H1 (cell line): ENCODE measurements at regions not wholly inside any gene's neighbourhood (a gene's known extent, or its start where the extent isn't known, plus 50 kb on each side); places are given as distances from the start of the nearest gene placed in this dataset.

Experiments
- CTCF ChIA-PET: fragments of 300-600 bp; sonication (Branson Sonifier 250); formaldehyde crosslinking; loops from one replicate; lab custom pipeline; 2021; ENCODE audit not compliant: partially characterized antibody; lab: Charles Lee
- POLR2A ChIA-PET: fragments of 300-600 bp; sonication (Branson Sonifier 250); formaldehyde crosslinking; loops from one replicate; lab custom pipeline; 2021; ENCODE audit warnings: inconsistent platforms; ENCODE audit not compliant: partially characterized antibody; lab: Charles Lee
- DNase-seq, 2 experiments: peaks; one replicate each; pipeline versions ENCODE4 v3.0.0 to v3.0.0-alpha.2; 2010 to 2022; ENCODE audit warnings: low spot score in 2 of 2, low read depth in 1 of 2, mixed read lengths in 1 of 2
- FAIRE-seq: peaks from 2 replicates; lab custom pipeline; 2011; peaks lifted over from hg19 to GRCh38; lab: Jason Lieb, UNC
- H2AFZ ChIP-seq: 2 replicates; pipeline ENCODE4 v1.8.1; 2012; ENCODE audit warnings: low read length, inconsistent platforms
- H2AK5ac ChIP-seq: 2 replicates; pipeline ENCODE4 v1.6.1; 2013; ENCODE audit warnings: low read depth, low read length
- H2BK120ac ChIP-seq: replicated peaks from 2 replicates; pipeline ENCODE3; 2013; ENCODE audit warnings: low read depth, low read length, inconsistent platforms
- H2BK12ac ChIP-seq: 2 replicates; pipeline ENCODE4 v1.6.1; 2013; ENCODE audit warnings: low read depth, low read length
- H2BK15ac ChIP-seq: 2 replicates; pipeline ENCODE4 v1.6.1; 2013; ENCODE audit warnings: low read length
- H2BK20ac ChIP-seq: 2 replicates; pipeline ENCODE4 v1.6.1; 2013; ENCODE audit warnings: low read length
- H2BK5ac ChIP-seq: 2 replicates; pipeline ENCODE4 v1.6.1; 2013; ENCODE audit warnings: low read depth, low read length
- H3K14ac ChIP-seq: 2 replicates; pipeline ENCODE4 v1.6.1; 2013; ENCODE audit warnings: inconsistent platforms; ENCODE audit not compliant: insufficient read length
- H3K18ac ChIP-seq: 2 replicates; pipeline ENCODE4 v1.6.1; 2013; ENCODE audit warnings: low read length; ENCODE audit errors: extremely low read depth
- H3K23ac ChIP-seq: 2 replicates; pipeline ENCODE4 v1.6.1; 2013; ENCODE audit warnings: inconsistent platforms; ENCODE audit not compliant: insufficient read length
- H3K23me2 ChIP-seq: 2 replicates; pipeline ENCODE4 v1.6.1; 2013; ENCODE audit warnings: low read depth, low read length
- H3K27ac ChIP-seq: 2 replicates; pipeline ENCODE4 v1.6.1; 2011; ENCODE audit warnings: low read depth, low read length, inconsistent platforms
- H3K27me3 ChIP-seq, 4 experiments: replicated peaks in 1 of 4; 1 replicate in 1 of 4; 2 replicates in 3 of 4; pipeline versions ENCODE4 v1.6.1 to v1.8.1; 2011 to 2013; ENCODE audit warnings: low read length in 3 of 4, mild to moderate bottlenecking in 3 of 4, inconsistent platforms in 2 of 4, mixed read lengths in 2 of 4, moderate library complexity in 1 of 4; ENCODE audit not compliant: control insufficient read depth in 3 of 4, insufficient read depth in 3 of 4; ENCODE audit errors: extremely low read depth in 1 of 4
- H3K36me3 ChIP-seq, 4 experiments: 2 replicates each; pipeline versions ENCODE4 v1.6.1 to v1.8.1; 2011 to 2013; ENCODE audit warnings: mild to moderate bottlenecking in 4 of 4, low read length in 3 of 4, moderate library complexity in 2 of 4, control low read depth in 1 of 4, inconsistent platforms in 1 of 4; ENCODE audit not compliant: insufficient read depth in 4 of 4, control insufficient read depth in 2 of 4
- H3K4ac ChIP-seq: replicated peaks from 2 replicates; pipeline ENCODE3; 2013; ENCODE audit warnings: low read length, low read depth, mixed read lengths, inconsistent platforms; ENCODE audit not compliant: insufficient read length
- H3K4me1 ChIP-seq, 4 experiments: replicated peaks in 1 of 4; 1 replicate in 1 of 4; 2 replicates in 3 of 4; pipeline versions ENCODE4 v1.6.1 to v1.8.1; 2011 to 2013; ENCODE audit warnings: low read length in 3 of 4, inconsistent platforms in 2 of 4, mixed read lengths in 1 of 4; ENCODE audit not compliant: insufficient read depth in 4 of 4, control insufficient read depth in 3 of 4
- H3K4me2 ChIP-seq, 2 experiments: 2 replicates each; pipeline versions ENCODE4 v1.6.1 to v1.8.1; 2011 to 2013; ENCODE audit warnings: low read depth in 2 of 2, low read length in 2 of 2, control low read depth in 1 of 2, inconsistent platforms in 1 of 2, mild to moderate bottlenecking in 1 of 2; ENCODE audit not compliant: insufficient read depth in 1 of 2
- H3K4me3 ChIP-seq, 4 experiments: fragments of 200-600, 300-600 bp in 1 of 4; sonication (generic), shearing (Covaris generic), sonication (Bioruptor Twin) in 1 of 4; 2 replicates each; pipeline versions ENCODE4 v1.5.1 to v1.8.1; 2011 to 2016; ENCODE audit warnings: low read length in 4 of 4, low read depth in 3 of 4, control low read depth in 2 of 4, inconsistent platforms in 2 of 4, mild to moderate bottlenecking in 2 of 4, mixed read lengths in 1 of 4, moderate library complexity in 1 of 4; ENCODE audit not compliant: insufficient read depth in 2 of 4; ENCODE audit errors: extremely low read depth in 1 of 4
- H3K56ac ChIP-seq: replicated peaks from 2 replicates; pipeline ENCODE3; 2013; ENCODE audit warnings: low read depth, mild to moderate bottlenecking, mixed read lengths, low read length, inconsistent platforms; ENCODE audit not compliant: insufficient read length
- H3K79me1 ChIP-seq: 2 replicates; pipeline ENCODE4 v1.6.1; 2013; ENCODE audit warnings: low read depth, low read length, control low read depth
- H3K79me2 ChIP-seq, 2 experiments: 2 replicates each; pipeline versions ENCODE4 v1.6.1 to v1.8.1; 2012 to 2013; ENCODE audit warnings: low read length in 2 of 2, mild to moderate bottlenecking in 2 of 2, inconsistent platforms in 1 of 2; ENCODE audit not compliant: insufficient read depth in 2 of 2, control insufficient read depth in 1 of 2
- H3K9ac ChIP-seq, 4 experiments: replicated peaks in 1 of 4; 1 replicate in 1 of 4; 2 replicates in 3 of 4; pipeline versions ENCODE4 v1.6.1 to v1.8.1; 2011 to 2013; ENCODE audit warnings: low read depth in 3 of 4, low read length in 3 of 4, control low read depth in 2 of 4, mild to moderate bottlenecking in 2 of 4, moderate library complexity in 2 of 4, inconsistent platforms in 1 of 4; ENCODE audit errors: extremely low read depth in 1 of 4
- H3K9me3 ChIP-seq, 2 experiments: 2 replicates each; pipeline versions ENCODE4 v1.6.1 to v1.8.1; 2012 to 2013; ENCODE audit warnings: mild to moderate bottlenecking in 2 of 2, moderate library complexity in 2 of 2, control low read depth in 1 of 2, inconsistent platforms in 1 of 2, low read depth in 1 of 2, low read length in 1 of 2, mixed read lengths in 1 of 2; ENCODE audit not compliant: insufficient read depth in 2 of 2
- H4K20me1 ChIP-seq, 2 experiments: replicated peaks in 1 of 2; 2 replicates each; pipeline versions ENCODE3 to v1.8.1; 2011 to 2013; ENCODE audit warnings: inconsistent platforms in 2 of 2, low read length in 2 of 2, mild to moderate bottlenecking in 1 of 2; ENCODE audit not compliant: insufficient read depth in 2 of 2, control insufficient read depth in 1 of 2
- H4K5ac ChIP-seq: 2 replicates; pipeline ENCODE4 v1.6.1; 2013; ENCODE audit warnings: low read length, low read depth, mixed read lengths, inconsistent platforms; ENCODE audit not compliant: insufficient read length
- H4K8ac ChIP-seq: 2 replicates; pipeline ENCODE4 v1.8.0; 2013; ENCODE audit warnings: mild to moderate bottlenecking, moderate library complexity, low read length, inconsistent platforms; ENCODE audit not compliant: insufficient read depth; ENCODE audit errors: extremely low read depth
- H4K91ac ChIP-seq: replicated peaks from 2 replicates; pipeline ENCODE3; 2013; ENCODE audit warnings: low read length, mixed read lengths, inconsistent platforms; ENCODE audit not compliant: insufficient read length
- ASH2L ChIP-seq: fragments of 200-600, 300-600 bp; sonication (generic); IDR thresholded peaks from one replicate; pipeline ENCODE4 v1.7.1; 2017; ENCODE audit warnings: low read length
- BRCA1 ChIP-seq: IDR thresholded peaks from 2 replicates; pipeline ENCODE4 v1.6.1; 2012; ENCODE audit warnings: low read depth, low read length, improper control_type of control experiment
- CBX8 ChIP-seq: fragments of 300-800, 300-1000 bp; sonication (generic); IDR thresholded peaks from 2 replicates; pipeline ENCODE4 v1.7.1; 2016; ENCODE audit warnings: low read depth, low read length, borderline replicate concordance
- CEBPB ChIP-seq: IDR thresholded peaks from 2 replicates; pipeline ENCODE4 v1.6.1; 2012; ENCODE audit warnings: low read depth, low read length
- CHD1 ChIP-seq: IDR thresholded peaks from 2 replicates; pipeline ENCODE4 v1.6.1; 2012; ENCODE audit warnings: low read depth, low read length, improper control_type of control experiment
- E2F6 ChIP-seq: IDR thresholded peaks from 2 replicates; pipeline ENCODE4 v1.6.1; 2012; ENCODE audit warnings: inconsistent platforms
- NRF1 ChIP-seq: IDR thresholded peaks from 2 replicates; pipeline ENCODE4 v1.6.1; 2011; ENCODE audit warnings: mild to moderate bottlenecking, low read depth, low read length, improper control_type of control experiment
- POLR2AphosphoS5 ChIP-seq: IDR thresholded peaks from 2 replicates; pipeline ENCODE4 v1.6.1; 2011; ENCODE audit warnings: low read depth, low read length
- RAD21 ChIP-seq, 2 experiments: IDR thresholded peaks in 1 of 2; conservative IDR thresholded peaks in 1 of 2; 2 replicates each; pipeline ENCODE4 v1.6.1; 2011; ENCODE audit warnings: low read depth in 2 of 2, low read length in 2 of 2, improper control_type of control experiment in 1 of 2, inconsistent platforms in 1 of 2, mild to moderate bottlenecking in 1 of 2, moderate library complexity in 1 of 2
- SUZ12 ChIP-seq: fragments of 200-600 bp; sonication (generic); IDR thresholded peaks from 2 replicates; pipeline ENCODE4 v1.6.1; 2012; ENCODE audit warnings: mild to moderate bottlenecking, inconsistent platforms, low read length, moderate library complexity, mixed read lengths
- YY1 ChIP-seq: IDR thresholded peaks from 2 replicates; pipeline ENCODE4 v1.6.1; 2011; ENCODE audit warnings: low read depth, mild to moderate bottlenecking, low read length
- WGBS, 2 experiments: shearing (Covaris generic) in 1 of 2; methylation state at CpG; one replicate each; pipeline versions ENCODE4 v1.1.6 to v1.1.7; 2013 to 2015; ENCODE audit warnings: low lambda C conversion rate in 2 of 2, mixed read lengths in 2 of 2, inconsistent platforms in 1 of 2, low coverage in 1 of 2, missing lambda C conversion rate in 1 of 2; ENCODE audit not compliant: insufficient replicate concordance in 2 of 2, insufficient coverage in 1 of 2, insufficient read length in 1 of 2; ENCODE audit errors: extremely low coverage in 1 of 2, missing lambda C conversion rate in 1 of 2; 5-methylcytosine and 5-hydroxymethylcytosine counted together

DNA sequence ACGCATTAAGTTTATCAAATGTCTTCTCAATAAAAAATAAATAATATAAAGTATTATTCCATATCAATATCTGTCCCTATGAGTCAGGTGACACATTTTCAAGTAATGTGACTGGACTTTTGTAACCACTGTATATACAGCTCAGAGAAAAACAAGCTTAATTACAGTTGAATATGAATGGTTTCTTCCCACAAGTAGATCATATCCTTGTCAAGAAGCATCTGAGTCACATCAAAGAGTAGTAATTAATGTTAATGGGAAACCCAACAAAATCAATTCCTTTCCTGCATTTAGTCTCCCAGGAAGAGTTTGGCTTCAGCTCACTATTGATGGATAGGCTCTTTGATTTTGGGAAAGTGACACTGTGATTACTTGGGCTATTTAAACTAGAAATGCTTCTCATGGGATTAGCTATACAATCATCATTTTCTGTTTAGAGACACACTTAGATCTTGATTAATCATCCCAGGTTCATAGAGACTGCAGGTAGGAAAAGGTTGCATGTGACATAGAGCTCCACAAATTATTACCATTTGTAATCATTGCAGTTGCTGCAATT lies 292.9 kb downstream of the GABRG2 start:
- H3K27ac ChIP-seq = no peak overlapping the region
- no peak for FAIRE-seq
- no peak overlapping the region for H3K9ac ChIP-seq
- H4K20me1 ChIP-seq = no peaks in the 10 kb centered on the region
- H2BK120ac ChIP-seq = no peak overlapping the region
- DNase-seq = no peak
- ChIA-PET CTCF (no interaction called here), POLR2A (no interaction called here)
- H3K4me3 ChIP-seq = no peak overlapping the region
- H3K23me2 ChIP-seq = no peaks in the 10 kb centered on the region
- no peak overlapping the region for H3K23ac ChIP-seq
- H4K91ac ChIP-seq = no peak overlapping the region
- no peak overlapping the region for H2AFZ ChIP-seq
- no peak overlapping the region for H2AK5ac ChIP-seq
- no peak overlapping the region for H4K5ac ChIP-seq
- H3K36me3 ChIP-seq = no peaks in the 10 kb centered on the region
- no peak overlapping the region for H3K18ac ChIP-seq
- no peaks in the 10 kb centered on the region for H3K79me2 ChIP-seq
- no peak overlapping the region for H2BK12ac ChIP-seq
- no peak overlapping the region for H3K14ac ChIP-seq
- no peak overlapping the region for H2BK15ac ChIP-seq
- no peak overlapping the region for H2BK5ac ChIP-seq
- no peak overlapping the region for H3K4ac ChIP-seq
- H3K4me2 ChIP-seq = no peak overlapping the region
- no peaks in the 10 kb centered on the region for H3K79me1 ChIP-seq
- no peaks in the 10 kb centered on the region for H3K9me3 ChIP-seq
- 48% methylated on average over 1 of the region's 1 CpG; no CpG with 5 or more reads in 1 of the 2 experiments for WGBS, 2 experiments
- no peak overlapping the region for H3K56ac ChIP-seq
- no peaks in the 10 kb centered on the region for H3K4me1 ChIP-seq
- H2BK20ac ChIP-seq = no peak overlapping the region
- no peak for TF ChIP-seq SUZ12
- TF ChIP-seq CHD1 = no peak
- no peak for TF ChIP-seq CEBPB
- TF ChIP-seq YY1 = no peak
- no peak for TF ChIP-seq POLR2AphosphoS5
- no peak for TF ChIP-seq E2F6
- no peak for TF ChIP-seq NRF1
- no peak for TF ChIP-seq ASH2L
- no peak for TF ChIP-seq CBX8
- no peak for TF ChIP-seq BRCA1
- TF ChIP-seq RAD21 (IDR thresholded peaks at IDR 0.05 in 1 of 2, conservative IDR thresholded peaks at IDR 0.05 in 1 of 2; ENCODE audit: low read depth in 2 of 2, low read length in 2 of 2) = no peak
- no peaks in the 10 kb centered on the region for H3K27me3 ChIP-seq
- no peak overlapping the region for H4K8ac ChIP-seq
